ENCODE measurements at regions not wholly inside any gene's neighbourhood (a gene's known extent, or its start where the extent isn't known, plus 50 kb on each side); places are given as distances from the start of the nearest gene placed in this dataset.

DNA sequence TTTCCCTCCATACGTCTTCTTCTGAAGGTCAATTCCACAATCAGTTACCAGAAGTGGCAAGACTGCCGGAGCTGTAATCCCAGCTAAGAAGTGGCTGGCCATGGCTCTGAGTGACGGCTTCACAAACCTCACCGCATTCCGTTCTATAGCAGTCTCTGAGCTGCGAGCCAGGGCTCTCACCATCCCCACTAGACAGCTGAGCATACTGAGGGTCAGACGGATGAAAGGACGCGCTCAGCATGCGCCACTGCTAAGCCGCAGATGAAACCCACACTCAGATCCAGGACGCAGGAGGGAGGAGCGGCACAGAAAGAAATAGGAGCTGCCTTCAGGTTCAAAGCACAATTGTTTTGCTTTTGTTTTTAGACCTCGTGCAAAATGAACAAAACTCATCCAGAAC is 97.9 kb downstream of the ANKRD60 start:
- Histone ChIP-seq H3K56ac (ENCODE audit: extremely low read depth, insufficient read depth, low read length) (no peak overlapping the region), H2AK9ac (replicated peaks; ENCODE audit: low read depth, low read length, poor library complexity) (no peak overlapping the region), H3K27ac (ENCODE audit: insufficient read depth, low read length) (no peak overlapping the region), H2BK15ac (ENCODE audit: low read depth, low read length) (no peak overlapping the region), H4K8ac (ENCODE audit: low read depth in 2 of 2, low read length in 2 of 2) (no peak overlapping the region), H4K5ac (ENCODE audit: low read depth, low read length) (no peak overlapping the region), H2AFZ (replicated peaks; ENCODE audit: low read length, poor library complexity) (no peak overlapping the region), H3K4ac (ENCODE audit: low read depth, low read length) (no peak overlapping the region), H2BK120ac (ENCODE audit: low read depth, low read length) (no peak overlapping the region), H2AK5ac (ENCODE audit: low read depth, low read length) (no peak overlapping the region), H3K4me3 (ENCODE audit: insufficient read depth, low read depth, low read length) (no peak overlapping the region), H4K91ac (ENCODE audit: insufficient read depth, low read depth, low read length) (no peak overlapping the region), H3K14ac (replicated peaks; ENCODE audit: low read depth, low read length) (no peak overlapping the region), H3K9ac (ENCODE audit: low read depth, low read length) (no peak overlapping the region), H2BK5ac (ENCODE audit: low read depth, low read length, poor library complexity, severe bottlenecking) (no peak overlapping the region), H3K36me3 (ENCODE audit: control insufficient read depth, insufficient read depth, low read length) (no peaks in the 10 kb centered on the region), H3K18ac (ENCODE audit: low read depth, low read length) (no peak overlapping the region), H3K9me1 (ENCODE audit: insufficient read depth, low read length) (no peaks in the 10 kb centered on the region), H3K23ac (ENCODE audit: low read depth, low read length) (no peak overlapping the region), H4K20me1 (ENCODE audit: insufficient read depth, low read length) (no peaks in the 10 kb centered on the region), H3K9me3 (ENCODE audit: control insufficient read depth, insufficient read depth, low read length) (no peaks in the 10 kb centered on the region), H3K79me1 (ENCODE audit: low read depth in 1 of 2, low read length in 2 of 2) (no peaks in the 10 kb centered on the region), H2BK20ac (ENCODE audit: low read depth, low read length) (no peak overlapping the region), H3K4me2 (ENCODE audit: low read depth, low read length) (no peak overlapping the region), H3K27me3 (ENCODE audit: control insufficient read depth, insufficient read depth, low read length) (peaks cover 18% of the 10 kb centered on the region), H3K4me1 (ENCODE audit: control insufficient read depth, insufficient read depth, low read length) (no peaks in the 10 kb centered on the region)
- dilution Hi-C loops (cut with HindIII; ENCODE audit: low sequenced_read_pairs, unreplicated experiment) = no loop called here
- no peak for ATAC-seq (ENCODE audit: low read depth)
- ChIA-PET CTCF (no interaction called here), POLR2A (ENCODE audit: unreplicated experiment) (no interaction called here)
- intact Hi-C loops (cut with micrococcal nuclease) = no loop called here
- TF ChIP-seq BHLHE40 (IDR thresholded peaks at IDR 0.05; ENCODE audit: low read depth, low read length) (no peak), CEBPB (IDR thresholded peaks at IDR 0.05; ENCODE audit: low read depth, low read length) (no peak), MAZ (IDR thresholded peaks at IDR 0.05; ENCODE audit: borderline replicate concordance, low read depth, low read length) (no peak), RCOR1 (IDR thresholded peaks at IDR 0.05; ENCODE audit: insufficient replicate concordance, low read length) (no peak), MXI1 (IDR thresholded peaks at IDR 0.05; ENCODE audit: borderline replicate concordance, low read depth, low read length) (no peak), NFE2L2 (IDR thresholded peaks at IDR 0.05; ENCODE audit: low read depth, low read length) (no peak), FOS (IDR thresholded peaks at IDR 0.05; ENCODE audit: low read depth, low read length) (no peak), RFX5 (IDR thresholded peaks at IDR 0.05; ENCODE audit: low read depth, low read length) (no peak), RAD21 (IDR thresholded peaks at IDR 0.05; ENCODE audit: low read length) (no peak), SMC3 (IDR thresholded peaks at IDR 0.05; ENCODE audit: low read depth, low read length) (no peak), ELK1 (IDR thresholded peaks at IDR 0.05; ENCODE audit: borderline replicate concordance, low read depth, low read length) (no peak), POLR2A (IDR thresholded peaks at IDR 0.05; ENCODE audit: low read depth, low read length) (no peak), CHD1 (IDR thresholded peaks at IDR 0.05; ENCODE audit: low read depth, low read length) (no peak), MAFK (IDR thresholded peaks at IDR 0.05; ENCODE audit: low read depth, low read length) (no peak)
- TF ChIP-seq, protein P1, sequence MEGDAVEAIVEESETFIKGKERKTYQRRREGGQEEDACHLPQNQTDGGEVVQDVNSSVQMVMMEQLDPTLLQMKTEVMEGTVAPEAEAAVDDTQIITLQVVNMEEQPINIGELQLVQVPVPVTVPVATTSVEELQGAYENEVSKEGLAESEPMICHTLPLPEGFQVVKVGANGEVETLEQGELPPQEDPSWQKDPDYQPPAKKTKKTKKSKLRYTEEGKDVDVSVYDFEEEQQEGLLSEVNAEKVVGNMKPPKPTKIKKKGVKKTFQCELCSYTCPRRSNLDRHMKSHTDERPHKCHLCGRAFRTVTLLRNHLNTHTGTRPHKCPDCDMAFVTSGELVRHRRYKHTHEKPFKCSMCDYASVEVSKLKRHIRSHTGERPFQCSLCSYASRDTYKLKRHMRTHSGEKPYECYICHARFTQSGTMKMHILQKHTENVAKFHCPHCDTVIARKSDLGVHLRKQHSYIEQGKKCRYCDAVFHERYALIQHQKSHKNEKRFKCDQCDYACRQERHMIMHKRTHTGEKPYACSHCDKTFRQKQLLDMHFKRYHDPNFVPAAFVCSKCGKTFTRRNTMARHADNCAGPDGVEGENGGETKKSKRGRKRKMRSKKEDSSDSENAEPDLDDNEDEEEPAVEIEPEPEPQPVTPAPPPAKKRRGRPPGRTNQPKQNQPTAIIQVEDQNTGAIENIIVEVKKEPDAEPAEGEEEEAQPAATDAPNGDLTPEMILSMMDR (conservative IDR thresholded peaks at IDR 0.05; ENCODE audit: low read depth, low read length) = no peak
- TF ChIP-seq, protein P2, sequence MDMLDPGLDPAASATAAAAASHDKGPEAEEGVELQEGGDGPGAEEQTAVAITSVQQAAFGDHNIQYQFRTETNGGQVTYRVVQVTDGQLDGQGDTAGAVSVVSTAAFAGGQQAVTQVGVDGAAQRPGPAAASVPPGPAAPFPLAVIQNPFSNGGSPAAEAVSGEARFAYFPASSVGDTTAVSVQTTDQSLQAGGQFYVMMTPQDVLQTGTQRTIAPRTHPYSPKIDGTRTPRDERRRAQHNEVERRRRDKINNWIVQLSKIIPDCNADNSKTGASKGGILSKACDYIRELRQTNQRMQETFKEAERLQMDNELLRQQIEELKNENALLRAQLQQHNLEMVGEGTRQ (IDR thresholded peaks at IDR 0.05; ENCODE audit: low read depth, low read length) = no peak
- in situ Hi-C loops (cut with MboI; ENCODE audit: low sequenced_read_pairs) = no loop called here
- BruUV-seq (replicated peaks) = no TSS peak
- no peak for DNase-seq
- WGBS, 2 experiments (ENCODE audit: extremely low coverage in 2 of 2, insufficient read length in 1 of 2) = 69% methylated on average over 5 of the region's 14 CpGs; no CpG with 5 or more reads in 1 of the 2 experiments

Measured in IMR-90 (cell line).